CD14-positive monocyte (primary cell): ENCODE measurements at regions not wholly inside any gene's neighbourhood (a gene's known extent, or its start where the extent isn't known, plus 50 kb on each side); places are given as distances from the start of the nearest gene placed in this dataset.

Experiments
- DNase-seq, 3 donors: peaks; one replicate each; pipeline ENCODE4 v3.0.0-alpha.2; 2011 to 2022
- H2AFZ ChIP-seq: 2 replicates; pipeline ENCODE4 v1.6.0; 2012; ENCODE audit warnings: mild to moderate bottlenecking, low read depth, low read length, inconsistent platforms; ENCODE audit not compliant: insufficient read depth, poor library complexity, severe bottlenecking
- H3K27ac ChIP-seq, 2 donors: 1 replicate in 1 of 2; 2 replicates in 1 of 2; pipeline ENCODE4 v1.5.1; 2012 to 2013; ENCODE audit warnings: low read length in 2 of 2, control low read depth in 1 of 2, inconsistent platforms in 1 of 2, low read depth in 1 of 2, mild to moderate bottlenecking in 1 of 2
- H3K27me3 ChIP-seq, 2 donors: one replicate each; pipeline versions ENCODE4 v1.6.0 to v1.6.1; 2011 to 2013; ENCODE audit warnings: low read length in 2 of 2; ENCODE audit not compliant: control insufficient read depth in 2 of 2, insufficient read depth in 2 of 2
- H3K36me3 ChIP-seq, 2 donors: replicated peaks in 1 of 2; 1 replicate in 1 of 2; 2 replicates in 1 of 2; pipeline versions ENCODE4 v1.5.1 to v1.6.1; 2012 to 2013; ENCODE audit warnings: low read length in 2 of 2, control low read depth in 1 of 2, inconsistent platforms in 1 of 2, mild to moderate bottlenecking in 1 of 2; ENCODE audit not compliant: insufficient read depth in 2 of 2, control insufficient read depth in 1 of 2
- H3K4me1 ChIP-seq, 2 donors: 1 replicate in 1 of 2; 2 replicates in 1 of 2; pipeline versions ENCODE4 v1.5.1 to v1.6.1; 2012 to 2013; ENCODE audit warnings: low read length in 2 of 2, control low read depth in 1 of 2, inconsistent platforms in 1 of 2, mild to moderate bottlenecking in 1 of 2, moderate library complexity in 1 of 2; ENCODE audit not compliant: insufficient read depth in 2 of 2, control insufficient read depth in 1 of 2
- H3K4me2 ChIP-seq: replicated peaks from 2 replicates; pipeline ENCODE3; 2012; ENCODE audit warnings: low read length, moderate library complexity, mild to moderate bottlenecking; ENCODE audit not compliant: poor library complexity, severe bottlenecking; ENCODE audit errors: extremely low read depth
- H3K4me3 ChIP-seq, 3 experiments: fragments of 200-600 bp in 1 of 3; sonication (generic) in 1 of 3; replicated peaks in 1 of 3; 1 replicate in 2 of 3; 2 replicates in 1 of 3; pipeline ENCODE4 v1.5.1; 2011 to 2013; ENCODE audit warnings: low read length in 3 of 3, mild to moderate bottlenecking in 3 of 3, control low read depth in 2 of 3, low read depth in 2 of 3, inconsistent platforms in 1 of 3, moderate library complexity in 1 of 3
- H3K79me2 ChIP-seq: 2 replicates; pipeline ENCODE4 v1.6.0; 2012; ENCODE audit warnings: mild to moderate bottlenecking, control low read depth, inconsistent platforms, low read length, moderate library complexity; ENCODE audit not compliant: insufficient read depth
- H3K9ac ChIP-seq: 2 replicates; pipeline ENCODE4 v1.6.0; 2017; ENCODE audit warnings: low read length, mild to moderate bottlenecking; ENCODE audit not compliant: insufficient read depth, poor library complexity, severe bottlenecking
- H3K9me3 ChIP-seq, 2 donors: replicated peaks in 1 of 2; 1 replicate in 1 of 2; 2 replicates in 1 of 2; pipeline versions ENCODE4 v1.5.1 to v1.6.1; 2012 to 2013; ENCODE audit warnings: low read length in 2 of 2, control low read depth in 1 of 2; ENCODE audit not compliant: control insufficient read depth in 1 of 2, insufficient read depth in 1 of 2
- H4K20me1 ChIP-seq: 2 replicates; pipeline ENCODE4 v1.6.0; 2012; ENCODE audit warnings: mild to moderate bottlenecking, low read length, control low read depth, moderate library complexity; ENCODE audit not compliant: insufficient read depth
- H3K27ac Mint-ChIP-seq, 7 donors: one replicate each; pipeline ENCODE4 v1.8.0; 2020; ENCODE audit warnings: mild to moderate bottlenecking in 7 of 7, mixed read lengths in 7 of 7, moderate library complexity in 6 of 7, inconsistent platforms in 2 of 7
- H3K27me3 Mint-ChIP-seq, 3 donors: one replicate each; pipeline ENCODE4 v1.8.0; 2021 to 2022; ENCODE audit warnings: low read depth in 3 of 3, mild to moderate bottlenecking in 3 of 3, mixed read lengths in 3 of 3, moderate library complexity in 3 of 3, inconsistent platforms in 1 of 3
- H3K36me3 Mint-ChIP-seq, 2 donors: one replicate each; pipeline ENCODE4 v1.8.0; 2020; ENCODE audit warnings: mixed read lengths in 2 of 2, inconsistent platforms in 1 of 2, mild to moderate bottlenecking in 1 of 2
- H3K4me1 Mint-ChIP-seq: one replicate; pipeline ENCODE4 v1.8.0; 2020; ENCODE audit warnings: mild to moderate bottlenecking, mixed read lengths
- H3K4me3 Mint-ChIP-seq, 2 donors: one replicate each; pipeline ENCODE4 v1.8.0; 2020; ENCODE audit warnings: mild to moderate bottlenecking in 2 of 2, mixed read lengths in 2 of 2, moderate library complexity in 1 of 2
- H3K9me3 Mint-ChIP-seq, 7 donors: one replicate each; pipeline ENCODE4 v1.8.0; 2020 to 2022; ENCODE audit warnings: mixed read lengths in 7 of 7, mild to moderate bottlenecking in 6 of 7, moderate library complexity in 6 of 7, inconsistent platforms in 2 of 7
- WGBS: methylation state at CpG from one replicate; pipeline ENCODE4 v1.1.5; 2013; ENCODE audit warnings: missing lambda C conversion rate; ENCODE audit not compliant: insufficient coverage; 5-methylcytosine and 5-hydroxymethylcytosine counted together
- intact Hi-C, 2 donors: fragments of 100-400 bp; cut with micrococcal nuclease; formaldehyde crosslinking; loops; one replicate each; pipeline versions ENCODE4 v1.15.0 to v1.15.1; 2023
- TF ChIP-seq, protein P1 (sequence below): fragments of 200-600 bp; IDR thresholded peaks from one replicate; pipeline ENCODE4 v1.8.0; 2022; ENCODE audit warnings: antibody characterized with exemption, mild to moderate bottlenecking

DNA sequence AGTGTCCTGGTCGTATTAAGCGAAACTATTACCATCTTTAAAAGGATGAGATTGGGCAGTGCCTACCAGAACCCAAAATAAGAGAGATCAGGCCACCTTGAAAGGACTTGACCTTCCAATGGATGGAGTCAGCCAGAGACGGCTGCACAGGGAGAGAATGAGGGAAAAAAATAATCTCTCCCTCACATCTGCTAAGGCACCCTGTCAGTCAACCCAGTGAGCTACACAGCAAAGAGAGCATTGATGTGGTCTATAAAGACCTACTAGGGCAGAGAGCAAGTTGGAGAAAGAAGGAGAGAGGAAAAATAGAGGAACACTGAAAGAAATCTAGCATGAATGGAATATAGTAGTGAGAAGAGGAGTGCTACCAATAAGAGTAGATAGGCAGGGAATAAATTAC lies 68.0 kb upstream of the FTMT start:
- no peaks in the 10 kb centered on the region for H3K79me2 ChIP-seq
- no peak overlapping the region for H3K27ac ChIP-seq
- no peaks in the 10 kb centered on the region for H3K9me3 ChIP-seq
- Mint-ChIP-seq H3K27me3 (peaks cover 0 to 2% (median 0%) of the 10 kb centered on the region in 3 donors), H3K36me3 (no peaks in the 10 kb centered on the region), H3K4me1 (no peaks in the 10 kb centered on the region), H3K4me3 (no peak overlapping the region), H3K9me3 (peaks cover 0 to 4% (median 0%) of the 10 kb centered on the region in 7 donors), H3K27ac (no peak overlapping the region)
- no peak for DNase-seq
- H2AFZ ChIP-seq, result no peak overlapping the region
- H3K36me3 ChIP-seq, result no peaks in the 10 kb centered on the region
- no peaks in the 10 kb centered on the region for H4K20me1 ChIP-seq
- no peaks in the 10 kb centered on the region for H3K4me1 ChIP-seq
- intact Hi-C loops, result no loop called here
- no CpG with 5 or more reads among the region's 3 CpGs for WGBS
- TF ChIP-seq, protein P1, sequence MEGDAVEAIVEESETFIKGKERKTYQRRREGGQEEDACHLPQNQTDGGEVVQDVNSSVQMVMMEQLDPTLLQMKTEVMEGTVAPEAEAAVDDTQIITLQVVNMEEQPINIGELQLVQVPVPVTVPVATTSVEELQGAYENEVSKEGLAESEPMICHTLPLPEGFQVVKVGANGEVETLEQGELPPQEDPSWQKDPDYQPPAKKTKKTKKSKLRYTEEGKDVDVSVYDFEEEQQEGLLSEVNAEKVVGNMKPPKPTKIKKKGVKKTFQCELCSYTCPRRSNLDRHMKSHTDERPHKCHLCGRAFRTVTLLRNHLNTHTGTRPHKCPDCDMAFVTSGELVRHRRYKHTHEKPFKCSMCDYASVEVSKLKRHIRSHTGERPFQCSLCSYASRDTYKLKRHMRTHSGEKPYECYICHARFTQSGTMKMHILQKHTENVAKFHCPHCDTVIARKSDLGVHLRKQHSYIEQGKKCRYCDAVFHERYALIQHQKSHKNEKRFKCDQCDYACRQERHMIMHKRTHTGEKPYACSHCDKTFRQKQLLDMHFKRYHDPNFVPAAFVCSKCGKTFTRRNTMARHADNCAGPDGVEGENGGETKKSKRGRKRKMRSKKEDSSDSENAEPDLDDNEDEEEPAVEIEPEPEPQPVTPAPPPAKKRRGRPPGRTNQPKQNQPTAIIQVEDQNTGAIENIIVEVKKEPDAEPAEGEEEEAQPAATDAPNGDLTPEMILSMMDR, result no peak
- H3K4me2 ChIP-seq, result no peak overlapping the region
- H3K4me3 ChIP-seq, result no peak overlapping the region
- no peak overlapping the region for H3K9ac ChIP-seq
- no peaks in the 10 kb centered on the region for H3K27me3 ChIP-seq

DNA sequence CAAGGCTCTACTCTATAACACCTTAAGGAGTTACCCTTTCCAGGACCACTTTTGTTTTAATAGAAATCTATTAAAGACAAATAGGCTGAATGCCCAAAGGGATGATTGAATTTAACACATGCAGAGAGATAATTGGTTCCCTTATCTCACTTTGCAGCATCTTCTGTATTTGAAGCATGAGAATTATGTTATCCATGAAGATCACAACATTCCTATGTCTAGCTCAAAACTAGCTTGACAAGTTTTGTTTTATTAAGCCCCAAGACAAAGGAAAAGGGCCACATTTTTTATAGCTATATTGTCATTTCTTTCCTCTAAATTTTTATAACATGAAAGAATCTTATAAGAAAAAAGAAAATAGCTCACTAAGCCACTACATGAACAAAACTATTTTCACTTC lies 57.9 kb upstream of the FTMT start:
- TF ChIP-seq, protein P1, result no peak
- Mint-ChIP-seq H3K27me3 (no peaks in the 10 kb centered on the region), H3K9me3 (peaks cover 0 to 6% (median 1%) of the 10 kb centered on the region in 7 donors), H3K27ac (no peak overlapping the region), H3K4me1 (no peaks in the 10 kb centered on the region), H3K4me3 (no peak overlapping the region), H3K36me3 (no peaks in the 10 kb centered on the region)
- H3K4me3 ChIP-seq, result no peak overlapping the region
- no peaks in the 10 kb centered on the region for H3K36me3 ChIP-seq
- no peaks in the 10 kb centered on the region for H3K4me1 ChIP-seq
- intact Hi-C loops, result no loop called here
- peaks cover 0 to 6% of the 10 kb centered on the region in 2 donors for H3K9me3 ChIP-seq
- no peaks in the 10 kb centered on the region for H3K79me2 ChIP-seq
- no peak overlapping the region for H2AFZ ChIP-seq
- H3K9ac ChIP-seq, result no peak overlapping the region
- no peaks in the 10 kb centered on the region for H3K27me3 ChIP-seq
- H4K20me1 ChIP-seq, result no peaks in the 10 kb centered on the region
- DNase-seq, result no peak
- H3K4me2 ChIP-seq, result no peak overlapping the region
- no peak overlapping the region for H3K27ac ChIP-seq
